ENCODE measurements at regions not wholly inside any gene's neighbourhood (a gene's known extent, or its start where the extent isn't known, plus 50 kb on each side); places are given as distances from the start of the nearest gene placed in this dataset.

- no peak for TF ChIP-seq LEF1 (IDR thresholded peaks at IDR 0.05; ENCODE audit: borderline replicate concordance)
- TF ChIP-seq SP1 (IDR thresholded peaks at IDR 0.05) = no peak
- no peak for TF ChIP-seq TARDBP (IDR thresholded peaks at IDR 0.05)
- no peak for TF ChIP-seq SUZ12 (IDR thresholded peaks at IDR 0.05)
- no peak for TF ChIP-seq FOXA1 (IDR thresholded peaks at IDR 0.05)
- TF ChIP-seq ZNF384 (IDR thresholded peaks at IDR 0.05) = no peak
- TF ChIP-seq CTBP1 (IDR thresholded peaks at IDR 0.05; ENCODE audit: borderline replicate concordance) = no peak
- TF ChIP-seq L3MBTL2 (conservative IDR thresholded peaks at IDR 0.05) = no peak
- no peak for TF ChIP-seq FOXM1 (IDR thresholded peaks at IDR 0.05; ENCODE audit: borderline replicate concordance)
Measured at GRCh38 chr4:187128976-187129375, 405.3 kb upstream of the FAT1 start.
